ENCODE measurements at regions not wholly inside any gene's neighbourhood (a gene's known extent, or its start where the extent isn't known, plus 50 kb on each side); places are given as distances from the start of the nearest gene placed in this dataset.

GRCh38 chr3:35389907-35390306 is 249.4 kb upstream of the ARPP21 start:
- no peak for DNase-seq (ENCODE audit: low spot score, unreplicated experiment)
- peaks cover 11% of the 10 kb centered on the region for H3K9me3 Mint-ChIP-seq (ENCODE audit: low read depth)
- no peak overlapping the region for H3K27ac Mint-ChIP-seq
- H3K36me3 Mint-ChIP-seq (ENCODE audit: insufficient read depth) = no peaks in the 10 kb centered on the region
- H3K4me1 Mint-ChIP-seq (ENCODE audit: low read depth) = no peaks in the 10 kb centered on the region
- TF ChIP-seq, protein P1, sequence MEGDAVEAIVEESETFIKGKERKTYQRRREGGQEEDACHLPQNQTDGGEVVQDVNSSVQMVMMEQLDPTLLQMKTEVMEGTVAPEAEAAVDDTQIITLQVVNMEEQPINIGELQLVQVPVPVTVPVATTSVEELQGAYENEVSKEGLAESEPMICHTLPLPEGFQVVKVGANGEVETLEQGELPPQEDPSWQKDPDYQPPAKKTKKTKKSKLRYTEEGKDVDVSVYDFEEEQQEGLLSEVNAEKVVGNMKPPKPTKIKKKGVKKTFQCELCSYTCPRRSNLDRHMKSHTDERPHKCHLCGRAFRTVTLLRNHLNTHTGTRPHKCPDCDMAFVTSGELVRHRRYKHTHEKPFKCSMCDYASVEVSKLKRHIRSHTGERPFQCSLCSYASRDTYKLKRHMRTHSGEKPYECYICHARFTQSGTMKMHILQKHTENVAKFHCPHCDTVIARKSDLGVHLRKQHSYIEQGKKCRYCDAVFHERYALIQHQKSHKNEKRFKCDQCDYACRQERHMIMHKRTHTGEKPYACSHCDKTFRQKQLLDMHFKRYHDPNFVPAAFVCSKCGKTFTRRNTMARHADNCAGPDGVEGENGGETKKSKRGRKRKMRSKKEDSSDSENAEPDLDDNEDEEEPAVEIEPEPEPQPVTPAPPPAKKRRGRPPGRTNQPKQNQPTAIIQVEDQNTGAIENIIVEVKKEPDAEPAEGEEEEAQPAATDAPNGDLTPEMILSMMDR (IDR thresholded peaks at IDR 0.05; ENCODE audit: unreplicated experiment) = no peak
- no peak overlapping the region for H3K4me3 Mint-ChIP-seq (ENCODE audit: low read depth)
- no peaks in the 10 kb centered on the region for H3K27me3 Mint-ChIP-seq

DNA sequence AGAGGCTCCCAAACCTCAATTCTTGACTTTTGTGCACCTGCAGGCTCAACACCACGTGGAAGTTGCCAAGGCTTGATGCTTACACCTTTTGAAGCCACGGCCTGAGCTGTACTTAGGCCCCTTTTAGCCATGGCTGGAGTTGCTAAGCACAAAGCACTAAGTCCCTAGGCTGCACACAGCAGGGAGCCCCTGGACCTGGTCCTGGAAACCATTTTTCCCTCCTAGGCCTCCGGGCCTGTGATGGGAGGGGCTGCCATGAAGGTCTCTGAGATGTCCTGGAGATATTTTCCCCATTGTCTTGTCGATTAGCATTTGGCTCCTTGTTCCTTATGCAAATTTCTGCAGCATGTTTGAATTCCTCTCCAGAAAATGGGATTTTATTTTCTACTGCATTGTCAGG is 247.1 kb upstream of the ARPP21 start:
- no peaks in the 10 kb centered on the region for H3K27me3 Mint-ChIP-seq
- H3K4me3 Mint-ChIP-seq (ENCODE audit: low read depth) = no peak overlapping the region
- no peak for DNase-seq (ENCODE audit: low spot score, unreplicated experiment)
- H3K9me3 Mint-ChIP-seq (ENCODE audit: low read depth) = peaks cover 11% of the 10 kb centered on the region
- TF ChIP-seq, protein P1 (IDR thresholded peaks at IDR 0.05; ENCODE audit: unreplicated experiment) = no peak
- H3K36me3 Mint-ChIP-seq (ENCODE audit: insufficient read depth) = no peaks in the 10 kb centered on the region
- no peaks in the 10 kb centered on the region for H3K4me1 Mint-ChIP-seq (ENCODE audit: low read depth)
- no peak overlapping the region for H3K27ac Mint-ChIP-seq

DNA sequence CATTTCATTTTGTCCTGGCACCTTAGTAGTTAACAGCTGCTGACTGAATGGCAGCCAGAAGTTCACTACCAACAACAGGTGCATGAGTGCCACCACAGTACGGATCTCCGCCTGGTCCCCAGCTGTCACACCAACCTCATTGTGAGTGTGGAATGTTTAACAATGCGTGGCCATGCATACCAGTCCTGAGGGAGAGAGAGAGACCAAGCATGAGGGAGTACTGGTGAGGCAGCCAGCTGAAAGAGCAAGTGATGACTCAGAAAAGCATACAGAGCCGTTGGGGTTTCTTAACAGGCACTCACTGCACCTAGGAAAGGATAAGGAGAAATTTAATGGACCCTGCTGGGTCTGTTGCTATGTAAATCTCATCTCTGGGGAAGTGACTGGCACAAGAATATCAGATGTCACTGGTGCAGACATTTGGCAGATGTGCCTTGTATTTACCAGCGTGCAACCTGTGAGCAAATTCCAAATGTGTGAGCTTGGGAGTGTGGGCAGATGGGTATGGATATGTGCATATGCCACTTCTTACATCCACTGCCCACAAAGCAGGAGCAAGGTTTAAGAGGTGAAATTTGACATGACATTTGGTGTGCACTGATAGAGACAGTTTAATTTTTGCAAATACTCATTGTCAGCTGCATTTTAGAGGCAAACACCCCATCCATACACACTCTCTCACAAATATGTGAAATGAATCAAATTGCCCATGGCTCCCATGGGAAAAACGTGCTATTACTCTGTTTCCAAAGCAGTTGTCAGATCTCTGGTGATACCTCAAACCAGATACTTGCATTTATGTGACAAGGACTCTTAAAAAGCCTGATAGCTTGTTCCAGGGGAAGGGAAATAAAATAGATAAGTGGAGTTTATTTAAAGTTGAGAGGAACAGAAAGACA is 245.2 kb upstream of the ARPP21 start:
- TF ChIP-seq, protein P1 (IDR thresholded peaks at IDR 0.05; ENCODE audit: unreplicated experiment) = no peak
- no peak for DNase-seq (ENCODE audit: low spot score, unreplicated experiment)
- H3K9me3 Mint-ChIP-seq (ENCODE audit: low read depth) = peaks cover 11% of the 10 kb centered on the region
- no peak overlapping the region for H3K4me3 Mint-ChIP-seq (ENCODE audit: low read depth)
- no peaks in the 10 kb centered on the region for H3K4me1 Mint-ChIP-seq (ENCODE audit: low read depth)
- no peaks in the 10 kb centered on the region for H3K27me3 Mint-ChIP-seq
- H3K36me3 Mint-ChIP-seq (ENCODE audit: insufficient read depth) = no peaks in the 10 kb centered on the region
- no peak overlapping the region for H3K27ac Mint-ChIP-seq

GRCh38 chr3:35394905-35395304 is 244.4 kb upstream of the ARPP21 start:
- TF ChIP-seq, protein P1 (IDR thresholded peaks at IDR 0.05; ENCODE audit: unreplicated experiment) = no peak
- Mint-ChIP-seq H3K4me3 (ENCODE audit: low read depth) (no peak overlapping the region), H3K27me3 (no peaks in the 10 kb centered on the region), H3K27ac (no peak overlapping the region), H3K4me1 (ENCODE audit: low read depth) (no peaks in the 10 kb centered on the region), H3K9me3 (ENCODE audit: low read depth) (peaks cover 11% of the 10 kb centered on the region), H3K36me3 (ENCODE audit: insufficient read depth) (no peaks in the 10 kb centered on the region)
- no peak for DNase-seq (ENCODE audit: low spot score, unreplicated experiment)

GRCh38 chr3:35401671-35402070 is 237.7 kb upstream of the ARPP21 start:
- H3K4me1 Mint-ChIP-seq (ENCODE audit: low read depth) = no peaks in the 10 kb centered on the region

More at GRCh38 chr3:35401671-35402070, 237.7 kb upstream of the ARPP21 start:
- no peak for DNase-seq (ENCODE audit: low spot score, unreplicated experiment)
- Mint-ChIP-seq H3K27ac (no peak overlapping the region), H3K4me3 (ENCODE audit: low read depth) (no peak overlapping the region), H3K27me3 (no peaks in the 10 kb centered on the region), H3K36me3 (ENCODE audit: insufficient read depth) (no peaks in the 10 kb centered on the region), H3K9me3 (ENCODE audit: low read depth) (no peaks in the 10 kb centered on the region)
- TF ChIP-seq, protein P1 (IDR thresholded peaks at IDR 0.05; ENCODE audit: unreplicated experiment) = no peak
